ENCODE measurements at regions not wholly inside any gene's neighbourhood (a gene's known extent, or its start where the extent isn't known, plus 50 kb on each side); places are given as distances from the start of the nearest gene placed in this dataset.

DNA sequence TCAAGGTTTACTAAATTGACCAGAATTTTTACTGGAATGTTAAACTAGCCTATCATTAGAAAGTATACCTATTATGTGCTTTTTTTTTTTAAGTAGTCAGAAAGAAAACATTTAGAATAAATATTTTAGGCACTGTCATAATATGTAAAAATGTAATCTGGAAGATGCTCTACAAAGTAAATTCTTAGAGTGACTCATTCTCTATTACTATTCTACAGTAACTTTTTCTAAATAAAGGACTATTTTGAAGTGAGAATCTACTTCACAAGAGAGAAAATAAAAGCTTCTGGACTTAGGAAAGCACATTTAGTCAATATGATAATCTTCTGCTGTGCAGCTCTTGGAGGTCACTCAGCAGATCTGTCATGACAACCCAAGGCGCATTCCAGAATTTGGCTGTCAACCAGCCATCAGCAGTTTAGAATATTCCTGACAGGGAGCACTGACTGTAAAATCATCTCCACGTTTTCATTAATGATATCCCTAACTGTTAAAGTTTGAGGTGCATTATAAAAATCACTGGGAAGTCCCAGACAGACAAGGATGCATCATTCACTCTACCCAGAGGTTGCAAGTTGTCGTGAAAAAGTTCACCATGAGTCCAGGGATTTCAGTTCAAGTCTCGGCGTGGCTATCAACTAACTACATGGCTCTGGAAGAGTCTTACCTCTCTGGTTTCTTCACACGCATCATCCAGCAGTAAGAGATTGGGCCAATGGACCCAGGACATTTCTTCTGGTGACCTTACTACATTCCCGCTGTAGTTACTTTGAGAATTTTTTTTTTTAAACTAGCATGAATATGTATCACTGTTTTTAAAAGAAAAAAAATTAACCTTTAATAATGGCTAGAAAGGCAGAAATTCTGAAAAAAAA lies 374.9 kb downstream of the GJA1 start:
- Histone ChIP-seq H3K36me3 (ENCODE audit: insufficient read depth, low read length) (no peaks in the 10 kb centered on the region), H3K79me2 (ENCODE audit: control insufficient read depth, insufficient read depth, low read length, unreplicated experiment) (no peaks in the 10 kb centered on the region), H3K27me3 (ENCODE audit: insufficient read depth, low read length) (no peaks in the 10 kb centered on the region), H3K4me1 (ENCODE audit: control insufficient read depth, insufficient read depth, low read length, unreplicated experiment) (peaks cover 15% of the 10 kb centered on the region), H3K27ac (ENCODE audit: low read depth, low read length) (no peak overlapping the region), H3K4me3 (ENCODE audit: low read depth, low read length) (no peak overlapping the region), H2AFZ (ENCODE audit: low read length, unreplicated experiment) (no peak overlapping the region)

DNA sequence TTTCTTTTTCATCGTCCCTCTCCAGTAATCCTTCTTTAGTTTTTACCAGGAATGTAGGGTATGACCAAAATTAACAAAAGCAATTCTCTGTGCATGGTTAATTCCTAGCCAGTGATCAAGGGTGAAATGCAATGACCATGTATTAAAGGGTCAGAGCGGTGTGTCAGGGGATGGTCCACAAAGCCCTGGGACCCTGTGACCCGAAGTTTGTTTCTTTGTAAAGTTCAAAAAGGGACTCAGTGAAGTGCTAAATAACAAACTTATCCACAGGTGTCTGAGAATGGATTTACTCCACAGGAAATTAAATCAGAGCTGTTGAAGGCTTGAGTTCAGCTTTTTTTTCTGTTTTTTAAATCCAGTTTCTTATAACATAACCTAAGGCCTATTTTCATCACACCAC lies 375.7 kb downstream of the GJA1 start:
- Histone ChIP-seq H3K4me3 (ENCODE audit: low read depth, low read length) (no peak overlapping the region), H3K36me3 (ENCODE audit: insufficient read depth, low read length) (no peaks in the 10 kb centered on the region), H2AFZ (ENCODE audit: low read length, unreplicated experiment) (no peak overlapping the region), H3K27ac (ENCODE audit: low read depth, low read length) (no peak overlapping the region), H3K27me3 (ENCODE audit: insufficient read depth, low read length) (no peaks in the 10 kb centered on the region), H3K4me1 (ENCODE audit: control insufficient read depth, insufficient read depth, low read length, unreplicated experiment) (peaks cover 15% of the 10 kb centered on the region), H3K79me2 (ENCODE audit: control insufficient read depth, insufficient read depth, low read length, unreplicated experiment) (no peaks in the 10 kb centered on the region)

DNA sequence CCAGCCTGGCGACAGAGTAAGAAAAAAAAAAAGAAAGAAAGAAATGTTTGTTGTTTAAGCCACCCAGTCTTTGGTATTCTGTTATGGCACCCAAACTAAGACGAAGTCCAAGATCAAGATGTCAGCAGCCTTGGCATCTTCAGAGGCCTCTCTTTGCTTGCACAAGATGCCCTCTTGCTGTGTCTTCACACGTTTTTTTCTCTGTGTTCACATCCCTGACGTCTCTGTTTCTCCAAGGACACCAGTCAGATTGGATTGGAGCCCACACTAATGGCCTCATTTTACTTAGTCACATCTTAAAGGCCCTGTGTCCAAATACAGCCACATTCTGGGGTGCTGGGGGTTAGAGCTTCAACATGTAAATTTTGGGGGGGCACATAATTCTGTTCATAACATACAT lies 380.9 kb downstream of the GJA1 start:
- Histone ChIP-seq H3K36me3 (ENCODE audit: insufficient read depth, low read length) (peaks cover 4% of the 10 kb centered on the region; the same call in 1 of the 2 replicates), H3K4me3 (ENCODE audit: low read depth, low read length) (no peak overlapping the region), H3K4me1 (ENCODE audit: control insufficient read depth, insufficient read depth, low read length, unreplicated experiment) (peaks cover 10% of the 10 kb centered on the region), H2AFZ (ENCODE audit: low read length, unreplicated experiment) (no peak overlapping the region), H3K27me3 (ENCODE audit: insufficient read depth, low read length) (no peaks in the 10 kb centered on the region), H3K79me2 (ENCODE audit: control insufficient read depth, insufficient read depth, low read length, unreplicated experiment) (no peaks in the 10 kb centered on the region), H3K27ac (ENCODE audit: low read depth, low read length) (no peak overlapping the region)

DNA sequence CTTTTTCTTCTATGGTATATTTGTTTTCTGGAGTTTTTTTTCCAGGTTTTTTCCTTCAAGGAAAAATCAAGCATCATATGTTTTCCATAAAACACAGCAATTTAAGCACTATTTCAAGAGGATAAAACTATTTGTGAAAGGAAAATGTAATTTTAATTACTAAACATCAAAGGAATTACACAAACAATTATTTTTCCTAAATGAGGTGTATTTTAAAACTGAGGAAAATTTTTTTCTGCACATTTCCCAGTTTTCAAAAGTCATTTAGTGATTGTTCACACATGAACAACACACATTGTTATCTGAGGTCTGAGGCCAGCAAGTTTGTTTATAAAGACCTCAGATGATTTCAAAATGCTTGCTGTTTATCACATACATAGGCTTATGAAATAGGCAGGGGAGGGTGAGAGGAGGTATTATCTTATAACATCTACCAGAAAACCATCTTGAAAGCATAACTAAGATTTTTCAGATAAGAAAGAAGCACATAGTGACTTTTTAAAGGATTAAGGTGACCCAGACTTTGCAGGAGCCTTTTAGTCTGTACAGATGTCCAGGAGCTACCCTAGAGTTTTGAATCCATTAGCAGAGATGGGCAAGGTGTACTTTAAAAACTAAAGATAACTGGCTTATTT lies 381.6 kb downstream of the GJA1 start:
- Histone ChIP-seq H3K4me3 (ENCODE audit: low read depth, low read length) (no peak overlapping the region), H3K36me3 (ENCODE audit: insufficient read depth, low read length) (peaks cover 4% of the 10 kb centered on the region; the same call in 1 of the 2 replicates), H3K79me2 (ENCODE audit: control insufficient read depth, insufficient read depth, low read length, unreplicated experiment) (no peaks in the 10 kb centered on the region), H2AFZ (ENCODE audit: low read length, unreplicated experiment) (no peak overlapping the region), H3K27ac (ENCODE audit: low read depth, low read length) (no peak overlapping the region), H3K4me1 (ENCODE audit: control insufficient read depth, insufficient read depth, low read length, unreplicated experiment) (peaks cover 10% of the 10 kb centered on the region), H3K27me3 (ENCODE audit: insufficient read depth, low read length) (no peaks in the 10 kb centered on the region)

DNA sequence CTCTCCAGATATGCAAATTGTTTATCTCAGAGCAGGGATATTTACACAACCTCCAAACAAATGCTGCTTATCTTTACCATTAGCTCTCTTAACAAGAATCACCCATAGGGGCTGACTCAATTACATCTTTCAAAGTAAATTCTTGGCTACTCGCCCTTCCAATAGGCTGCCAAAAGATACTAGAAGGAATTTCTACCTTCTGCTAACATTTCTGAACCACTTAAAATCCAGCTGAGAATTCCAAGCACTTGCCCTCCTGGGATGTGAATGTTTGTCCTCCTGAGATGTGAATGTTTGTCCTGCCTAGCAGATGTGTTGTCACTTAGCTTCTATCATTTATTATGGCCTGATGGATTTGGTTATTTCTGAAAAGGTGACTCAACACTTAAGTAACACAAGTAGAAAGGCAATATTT lies 388.0 kb downstream of the GJA1 start:
- Histone ChIP-seq H2AFZ (ENCODE audit: low read length, unreplicated experiment) (no peak overlapping the region), H3K4me3 (ENCODE audit: low read depth, low read length) (no peak overlapping the region), H3K79me2 (ENCODE audit: control insufficient read depth, insufficient read depth, low read length, unreplicated experiment) (no peaks in the 10 kb centered on the region), H3K27ac (ENCODE audit: low read depth, low read length) (0 out of 2 replicates have a peak overlapping the region, but pooled peaks have one; percentile 1), H3K27me3 (ENCODE audit: insufficient read depth, low read length) (no peaks in the 10 kb centered on the region), H3K4me1 (ENCODE audit: control insufficient read depth, insufficient read depth, low read length, unreplicated experiment) (peaks cover 36% of the 10 kb centered on the region), H3K36me3 (ENCODE audit: insufficient read depth, low read length) (peaks cover 4% of the 10 kb centered on the region; the same call in 1 of the 2 replicates)

DNA sequence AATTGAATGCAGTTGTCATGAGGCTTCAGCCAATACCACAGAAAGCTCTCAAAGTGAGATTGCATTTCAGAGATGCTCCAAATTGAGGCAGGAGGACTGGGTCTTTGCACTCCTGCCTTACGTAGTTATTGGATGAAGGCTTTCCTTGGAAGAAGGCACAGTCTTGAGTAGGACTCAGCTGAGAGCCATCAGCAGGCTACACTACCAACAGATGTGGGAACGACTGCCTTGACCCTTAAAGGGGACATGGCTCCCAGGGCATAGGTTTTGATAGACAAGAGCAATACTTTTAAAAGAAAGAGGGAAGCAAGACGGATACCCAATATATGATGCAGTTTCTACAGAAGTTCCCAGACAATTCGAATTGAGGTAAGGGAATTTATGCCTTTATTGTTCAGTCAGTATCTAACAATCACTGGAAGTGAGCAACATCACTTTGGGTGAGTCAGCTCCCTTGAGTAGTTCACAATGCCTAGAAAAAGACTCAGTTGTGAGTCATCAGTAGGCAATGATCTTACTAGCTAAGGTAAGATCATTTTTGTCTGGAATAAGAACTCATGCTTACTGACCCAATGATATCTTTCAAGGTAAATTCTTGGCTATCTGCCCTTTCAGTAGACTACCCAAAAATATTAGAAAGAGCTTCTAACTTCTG lies 390.8 kb downstream of the GJA1 start:
- Histone ChIP-seq H3K27me3 (ENCODE audit: insufficient read depth, low read length) (no peaks in the 10 kb centered on the region), H3K4me3 (ENCODE audit: low read depth, low read length) (no peak overlapping the region; the same call in 1 of the 2 replicates), H3K36me3 (ENCODE audit: insufficient read depth, low read length) (no peaks in the 10 kb centered on the region), H3K27ac (ENCODE audit: low read depth, low read length) (peak overlapping the region; percentile 48), H2AFZ (ENCODE audit: low read length, unreplicated experiment) (no peak overlapping the region), H3K4me1 (ENCODE audit: control insufficient read depth, insufficient read depth, low read length, unreplicated experiment) (peaks cover 39% of the 10 kb centered on the region), H3K79me2 (ENCODE audit: control insufficient read depth, insufficient read depth, low read length, unreplicated experiment) (no peaks in the 10 kb centered on the region)

DNA sequence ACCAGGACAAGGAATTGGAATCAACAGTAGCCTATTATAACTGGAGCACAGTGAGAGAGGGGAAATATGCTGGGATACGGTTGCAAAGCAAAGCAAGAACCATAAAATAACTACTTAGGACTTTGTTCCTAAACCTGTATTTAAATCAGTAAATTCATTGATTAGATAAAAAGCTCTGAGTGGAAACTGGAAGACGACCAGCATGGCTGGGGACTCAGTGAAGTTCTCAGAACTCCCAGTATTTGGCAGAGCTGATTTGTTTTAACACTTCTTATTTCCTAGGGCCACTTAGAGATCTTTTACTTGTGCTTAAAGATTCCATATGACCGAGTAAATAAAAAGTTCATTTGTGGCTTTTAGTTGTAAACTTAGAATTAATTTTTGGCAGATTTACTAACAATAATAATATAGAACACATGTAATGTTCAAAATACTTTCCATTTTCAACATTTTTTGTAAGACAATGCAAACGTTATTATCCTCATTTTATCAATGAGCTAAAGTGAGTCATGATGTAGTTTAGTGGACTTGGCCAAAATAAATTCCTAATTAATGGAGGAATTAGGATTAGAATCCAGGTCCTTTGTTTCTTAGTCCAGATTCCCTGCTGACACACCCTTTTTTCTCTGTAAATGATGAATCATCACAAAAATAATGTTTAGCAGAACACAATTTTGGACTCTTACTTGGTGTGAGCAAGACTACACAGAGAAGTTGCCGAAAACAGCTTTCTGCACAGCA lies 392.9 kb downstream of the GJA1 start:
- H2AFZ ChIP-seq (ENCODE audit: low read length, unreplicated experiment) = peak overlapping the region; percentile 37

DNA sequence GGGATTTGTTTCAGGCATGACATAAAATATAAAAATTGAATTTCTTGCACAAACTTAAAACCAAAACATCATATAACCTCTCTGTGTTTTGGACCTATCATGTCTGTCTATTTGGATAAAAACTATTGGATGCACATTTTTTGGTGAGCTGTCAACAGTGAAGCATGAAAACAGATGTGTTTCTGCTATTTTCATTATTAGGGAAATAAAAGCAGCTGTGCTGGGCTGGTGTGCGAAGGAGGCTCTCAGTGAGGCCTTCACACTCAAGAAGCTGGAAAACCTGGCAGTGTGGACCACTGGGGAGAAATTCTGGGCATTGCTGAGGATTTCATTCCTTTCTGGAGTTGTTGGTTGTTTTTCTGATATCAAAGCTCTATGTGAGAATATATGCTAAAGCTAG lies 395.3 kb downstream of the GJA1 start:
- Histone ChIP-seq H3K27me3 (ENCODE audit: insufficient read depth, low read length) (no peaks in the 10 kb centered on the region), H3K36me3 (ENCODE audit: insufficient read depth, low read length) (no peaks in the 10 kb centered on the region), H3K4me1 (ENCODE audit: control insufficient read depth, insufficient read depth, low read length, unreplicated experiment) (peaks cover 24% of the 10 kb centered on the region), H3K79me2 (ENCODE audit: control insufficient read depth, insufficient read depth, low read length, unreplicated experiment) (no peaks in the 10 kb centered on the region), H3K27ac (ENCODE audit: low read depth, low read length) (no peak overlapping the region), H3K4me3 (ENCODE audit: low read depth, low read length) (no peak overlapping the region), H2AFZ (ENCODE audit: low read length, unreplicated experiment) (no peak overlapping the region)

More for the DNA sequence above, 392.9 kb downstream of the GJA1 start:
- no peaks in the 10 kb centered on the region for H3K36me3 ChIP-seq (ENCODE audit: insufficient read depth, low read length)
- no peak overlapping the region for H3K4me3 ChIP-seq (ENCODE audit: low read depth, low read length)
- no peaks in the 10 kb centered on the region for H3K79me2 ChIP-seq (ENCODE audit: control insufficient read depth, insufficient read depth, low read length, unreplicated experiment)
- no peak overlapping the region for H3K27ac ChIP-seq (ENCODE audit: low read depth, low read length)
- no peaks in the 10 kb centered on the region for H3K27me3 ChIP-seq (ENCODE audit: insufficient read depth, low read length)
- H3K4me1 ChIP-seq (ENCODE audit: control insufficient read depth, insufficient read depth, low read length, unreplicated experiment) = peaks cover 33% of the 10 kb centered on the region

DNA sequence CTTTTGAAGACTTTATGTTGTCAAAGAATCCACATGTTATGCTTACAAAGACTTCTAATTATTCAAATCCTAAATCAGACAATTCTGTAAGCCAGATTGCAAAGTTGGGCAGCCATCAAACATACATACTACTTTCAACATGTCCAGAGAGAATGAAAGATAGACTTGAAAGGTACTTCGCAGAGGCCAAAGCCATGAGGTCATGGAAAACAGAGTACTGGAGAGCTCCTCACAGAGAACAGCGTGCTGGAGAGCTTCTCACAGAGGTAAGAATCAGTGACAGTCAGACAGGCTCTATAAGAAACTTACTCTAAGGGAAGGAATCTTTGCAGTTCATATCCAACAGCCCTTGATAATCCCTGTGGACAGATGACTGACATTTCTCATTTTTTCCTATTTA lies 400.2 kb downstream of the GJA1 start:
- Histone ChIP-seq H3K4me1 (ENCODE audit: control insufficient read depth, insufficient read depth, low read length, unreplicated experiment) (peaks cover 8% of the 10 kb centered on the region), H2AFZ (ENCODE audit: low read length, unreplicated experiment) (no peak overlapping the region), H3K79me2 (ENCODE audit: control insufficient read depth, insufficient read depth, low read length, unreplicated experiment) (no peaks in the 10 kb centered on the region), H3K27ac (ENCODE audit: low read depth, low read length) (no peak overlapping the region), H3K27me3 (ENCODE audit: insufficient read depth, low read length) (no peaks in the 10 kb centered on the region), H3K36me3 (ENCODE audit: insufficient read depth, low read length) (no peaks in the 10 kb centered on the region), H3K4me3 (ENCODE audit: low read depth, low read length) (no peak overlapping the region)

DNA sequence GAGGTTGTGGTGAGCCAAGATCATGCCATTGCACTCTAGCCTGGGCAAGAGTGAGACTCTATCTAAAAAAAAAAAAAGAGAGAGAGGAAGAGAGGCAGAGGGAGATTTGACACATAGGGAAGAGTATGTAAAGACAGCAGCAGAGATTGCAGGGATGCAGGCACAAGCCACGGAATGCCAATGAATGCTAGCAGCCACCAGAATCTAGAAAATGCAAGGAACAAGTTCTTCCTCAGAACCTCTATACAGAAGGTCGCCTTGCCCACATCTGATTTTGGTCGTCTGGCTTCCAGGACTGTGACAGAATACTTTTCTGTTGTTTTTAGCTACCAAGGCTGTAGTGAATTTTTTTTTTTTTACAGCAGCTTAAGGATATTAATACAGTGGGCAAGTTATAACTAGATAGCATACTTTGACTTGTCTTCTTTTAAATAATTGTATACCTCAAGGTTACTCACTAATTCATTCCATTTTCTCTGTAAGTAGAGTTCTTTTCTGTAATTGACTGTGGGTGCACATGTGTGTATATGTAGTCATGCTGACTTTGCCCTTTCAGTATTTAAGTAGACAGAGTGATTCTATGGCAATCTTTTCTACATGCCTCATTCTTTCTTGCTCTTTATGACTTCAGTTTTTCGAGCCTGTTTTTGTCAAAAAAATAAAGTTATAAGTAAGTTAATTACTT lies 402.2 kb downstream of the GJA1 start:
- Histone ChIP-seq H3K27ac (ENCODE audit: low read depth, low read length) (no peak overlapping the region), H3K4me1 (ENCODE audit: control insufficient read depth, insufficient read depth, low read length, unreplicated experiment) (peaks cover 8% of the 10 kb centered on the region), H2AFZ (ENCODE audit: low read length, unreplicated experiment) (no peak overlapping the region), H3K36me3 (ENCODE audit: insufficient read depth, low read length) (no peaks in the 10 kb centered on the region), H3K4me3 (ENCODE audit: low read depth, low read length) (no peak overlapping the region), H3K27me3 (ENCODE audit: insufficient read depth, low read length) (no peaks in the 10 kb centered on the region), H3K79me2 (ENCODE audit: control insufficient read depth, insufficient read depth, low read length, unreplicated experiment) (no peaks in the 10 kb centered on the region)
